Liver (tissue), 8 donors: ENCODE measurements at regions not wholly inside any gene's neighbourhood (a gene's known extent, or its start where the extent isn't known, plus 50 kb on each side); places are given as distances from the start of the nearest gene placed in this dataset.

Experiments
- DNase-seq: peaks from one replicate; pipeline ENCODE4 v3.0.0-alpha.2; 2017; ENCODE audit warnings: low spot score
- H3K27ac ChIP-seq, 2 donors: one replicate each; pipeline ENCODE4 v1.7.0; 2013; ENCODE audit warnings: inconsistent platforms in 2 of 2, low read length in 2 of 2, control low read depth in 1 of 2, low read depth in 1 of 2, mild to moderate bottlenecking in 1 of 2
- H3K27me3 ChIP-seq, 4 donors: one replicate each; pipeline versions ENCODE4 v1.6.1 to v1.7.0; 2013; ENCODE audit warnings: low read length in 3 of 4, inconsistent platforms in 1 of 4, mild to moderate bottlenecking in 1 of 4, moderate library complexity in 1 of 4; ENCODE audit not compliant: control insufficient read depth in 4 of 4, insufficient read depth in 4 of 4
- H3K36me3 ChIP-seq, 4 donors: one replicate each; pipeline versions ENCODE4 v1.6.1 to v1.7.0; 2013; ENCODE audit warnings: low read length in 3 of 4, mild to moderate bottlenecking in 3 of 4, low read depth in 1 of 4, moderate library complexity in 1 of 4; ENCODE audit not compliant: control insufficient read depth in 4 of 4, insufficient read depth in 3 of 4
- H3K4me1 ChIP-seq, 4 donors: one replicate each; pipeline versions ENCODE4 v1.6.1 to v1.7.0; 2013; ENCODE audit warnings: low read length in 3 of 4, mild to moderate bottlenecking in 3 of 4, moderate library complexity in 1 of 4; ENCODE audit not compliant: control insufficient read depth in 4 of 4, insufficient read depth in 4 of 4
- H3K4me3 ChIP-seq, 3 donors: one replicate each; pipeline versions ENCODE4 v1.6.1 to v1.7.0; 2013; ENCODE audit warnings: low read length in 3 of 3, control low read depth in 1 of 3, low read depth in 1 of 3, mild to moderate bottlenecking in 1 of 3
- H3K9ac ChIP-seq, 2 donors: one replicate each; pipeline ENCODE4 v1.7.0; 2013; ENCODE audit warnings: low read length in 2 of 2, mild to moderate bottlenecking in 2 of 2, moderate library complexity in 2 of 2, control low read depth in 1 of 2, low read depth in 1 of 2
- H3K9me3 ChIP-seq, 4 donors: one replicate each; pipeline versions ENCODE4 v1.6.1 to v1.7.0; 2013; ENCODE audit warnings: low read length in 3 of 4; ENCODE audit not compliant: control insufficient read depth in 4 of 4
- ATF3 ChIP-seq: IDR thresholded peaks from 2 replicates; pipeline ENCODE4 v1.6.1; 2016; ENCODE audit warnings: antibody characterized with exemption
- CTCF ChIP-seq: fragments of 150-350 bp; IDR thresholded peaks from 2 replicates; pipeline ENCODE4 v1.5.1; 2017; ENCODE audit warnings: improper control_type of control experiment, low read depth, low read length; ENCODE audit not compliant: missing input control
- EGR1 ChIP-seq, 2 donors: IDR thresholded peaks; 2 replicates each; pipeline ENCODE4 v1.6.1; 2016 to 2018; ENCODE audit warnings: antibody characterized with exemption in 2 of 2, low read depth in 2 of 2
- FOXA1 ChIP-seq: IDR thresholded peaks from 2 replicates; pipeline ENCODE4 v1.6.1; 2016; ENCODE audit warnings: antibody characterized with exemption
- FOXA2 ChIP-seq: IDR thresholded peaks from 2 replicates; pipeline ENCODE4 v1.6.1; 2016; ENCODE audit warnings: antibody characterized with exemption
- GABPA ChIP-seq, 2 donors: IDR thresholded peaks in 1 of 2; conservative IDR thresholded peaks in 1 of 2; 2 replicates each; pipeline ENCODE4 v1.6.1; 2016; ENCODE audit warnings: antibody characterized with exemption in 2 of 2, mild to moderate bottlenecking in 1 of 2, moderate library complexity in 1 of 2
- HNF4A ChIP-seq, 2 donors: conservative IDR thresholded peaks; 2 replicates each; pipeline ENCODE4 v1.6.1; 2016; ENCODE audit warnings: antibody characterized with exemption in 2 of 2, mild to moderate bottlenecking in 2 of 2
- HNF4G ChIP-seq: IDR thresholded peaks from 2 replicates; pipeline ENCODE4 v1.6.1; 2016; ENCODE audit warnings: antibody characterized with exemption
- JUND ChIP-seq, 2 donors: IDR thresholded peaks; 2 replicates each; pipeline ENCODE4 v1.6.1; 2016; ENCODE audit warnings: antibody characterized with exemption in 2 of 2
- MAX ChIP-seq: IDR thresholded peaks from 2 replicates; pipeline ENCODE4 v1.6.1; 2016; ENCODE audit warnings: antibody characterized with exemption
- NR2F2 ChIP-seq: IDR thresholded peaks from 2 replicates; pipeline ENCODE4 v1.6.1; 2016; ENCODE audit warnings: antibody characterized with exemption
- RAD21 ChIP-seq, 2 donors: IDR thresholded peaks; 2 replicates each; pipeline ENCODE4 v1.6.1; 2016; ENCODE audit warnings: antibody characterized with exemption in 2 of 2, mild to moderate bottlenecking in 2 of 2
- RXRA ChIP-seq, 2 donors: IDR thresholded peaks; 2 replicates each; pipeline ENCODE4 v1.6.1; 2017 to 2018; ENCODE audit warnings: antibody characterized with exemption in 2 of 2, mild to moderate bottlenecking in 1 of 2
- SP1 ChIP-seq: IDR thresholded peaks from 2 replicates; pipeline ENCODE4 v1.6.1; 2018; ENCODE audit warnings: antibody characterized with exemption, mild to moderate bottlenecking
- TAF1 ChIP-seq: conservative IDR thresholded peaks from 2 replicates; pipeline ENCODE4 v1.6.1; 2016; ENCODE audit warnings: antibody characterized with exemption, mild to moderate bottlenecking
- YY1 ChIP-seq: IDR thresholded peaks from 2 replicates; pipeline ENCODE4 v1.6.1; 2016; ENCODE audit warnings: antibody characterized with exemption, mild to moderate bottlenecking
- WGBS: extraction: QIAGEN DNeasy Blood & Tissue Kit; methylation state at CpG from one replicate; pipeline ENCODE4 v1.1.7; 2013; 5-methylcytosine and 5-hydroxymethylcytosine counted together
- TF ChIP-seq, protein P1 (sequence below): IDR thresholded peaks from 2 replicates; pipeline ENCODE4 v1.6.1; 2016; ENCODE audit warnings: antibody characterized with exemption, mild to moderate bottlenecking
- TF ChIP-seq, protein P2 (sequence below): IDR thresholded peaks from 2 replicates; pipeline ENCODE4 v1.6.1; 2016; ENCODE audit warnings: antibody characterized with exemption
- donor health status: healthy.
- donor health status: healthy.
- donor health status: healthy.
- donor health status: healthy.
- donor health status: healthy.

DNA sequence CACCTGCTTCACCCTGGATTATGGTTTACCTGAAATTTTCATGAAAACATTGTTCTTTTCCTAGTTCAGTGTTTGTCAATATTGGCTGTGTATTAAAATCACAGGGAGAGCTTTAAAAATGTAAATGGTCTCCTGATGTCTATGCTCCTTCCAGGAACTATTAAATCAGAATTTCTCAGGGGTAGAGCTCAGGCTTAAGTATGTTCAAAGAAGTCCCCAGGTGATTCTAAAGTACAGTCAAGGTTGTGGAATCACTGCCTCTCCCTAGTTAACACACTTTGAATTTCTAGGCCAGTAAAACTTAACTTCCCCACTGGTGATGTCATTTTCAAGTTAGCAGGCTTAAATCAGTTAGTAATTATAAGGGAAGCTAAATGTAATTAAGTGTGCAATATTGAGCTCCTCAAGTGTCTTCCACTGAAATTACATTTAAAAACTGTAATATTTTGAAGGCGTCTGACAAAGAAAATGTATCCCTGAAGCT lies 150.3 kb upstream of the SLC28A3 start:
- no peaks in the 10 kb centered on the region for H3K36me3 ChIP-seq
- H3K4me3 ChIP-seq = no peak overlapping the region
- TF ChIP-seq EGR1 (IDR thresholded peaks at IDR 0.05; ENCODE audit: low read depth in 2 of 2) = no peak
- TF ChIP-seq NR2F2 = no peak
- TF ChIP-seq, protein P1, sequence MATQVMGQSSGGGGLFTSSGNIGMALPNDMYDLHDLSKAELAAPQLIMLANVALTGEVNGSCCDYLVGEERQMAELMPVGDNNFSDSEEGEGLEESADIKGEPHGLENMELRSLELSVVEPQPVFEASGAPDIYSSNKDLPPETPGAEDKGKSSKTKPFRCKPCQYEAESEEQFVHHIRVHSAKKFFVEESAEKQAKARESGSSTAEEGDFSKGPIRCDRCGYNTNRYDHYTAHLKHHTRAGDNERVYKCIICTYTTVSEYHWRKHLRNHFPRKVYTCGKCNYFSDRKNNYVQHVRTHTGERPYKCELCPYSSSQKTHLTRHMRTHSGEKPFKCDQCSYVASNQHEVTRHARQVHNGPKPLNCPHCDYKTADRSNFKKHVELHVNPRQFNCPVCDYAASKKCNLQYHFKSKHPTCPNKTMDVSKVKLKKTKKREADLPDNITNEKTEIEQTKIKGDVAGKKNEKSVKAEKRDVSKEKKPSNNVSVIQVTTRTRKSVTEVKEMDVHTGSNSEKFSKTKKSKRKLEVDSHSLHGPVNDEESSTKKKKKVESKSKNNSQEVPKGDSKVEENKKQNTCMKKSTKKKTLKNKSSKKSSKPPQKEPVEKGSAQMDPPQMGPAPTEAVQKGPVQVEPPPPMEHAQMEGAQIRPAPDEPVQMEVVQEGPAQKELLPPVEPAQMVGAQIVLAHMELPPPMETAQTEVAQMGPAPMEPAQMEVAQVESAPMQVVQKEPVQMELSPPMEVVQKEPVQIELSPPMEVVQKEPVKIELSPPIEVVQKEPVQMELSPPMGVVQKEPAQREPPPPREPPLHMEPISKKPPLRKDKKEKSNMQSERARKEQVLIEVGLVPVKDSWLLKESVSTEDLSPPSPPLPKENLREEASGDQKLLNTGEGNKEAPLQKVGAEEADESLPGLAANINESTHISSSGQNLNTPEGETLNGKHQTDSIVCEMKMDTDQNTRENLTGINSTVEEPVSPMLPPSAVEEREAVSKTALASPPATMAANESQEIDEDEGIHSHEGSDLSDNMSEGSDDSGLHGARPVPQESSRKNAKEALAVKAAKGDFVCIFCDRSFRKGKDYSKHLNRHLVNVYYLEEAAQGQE = no peak
- no peak for TF ChIP-seq JUND (IDR thresholded peaks at IDR 0.05)
- TF ChIP-seq HNF4A (conservative IDR thresholded peaks at IDR 0.05) = no peak
- no peak for TF ChIP-seq RXRA (IDR thresholded peaks at IDR 0.05)
- TF ChIP-seq, protein P2, sequence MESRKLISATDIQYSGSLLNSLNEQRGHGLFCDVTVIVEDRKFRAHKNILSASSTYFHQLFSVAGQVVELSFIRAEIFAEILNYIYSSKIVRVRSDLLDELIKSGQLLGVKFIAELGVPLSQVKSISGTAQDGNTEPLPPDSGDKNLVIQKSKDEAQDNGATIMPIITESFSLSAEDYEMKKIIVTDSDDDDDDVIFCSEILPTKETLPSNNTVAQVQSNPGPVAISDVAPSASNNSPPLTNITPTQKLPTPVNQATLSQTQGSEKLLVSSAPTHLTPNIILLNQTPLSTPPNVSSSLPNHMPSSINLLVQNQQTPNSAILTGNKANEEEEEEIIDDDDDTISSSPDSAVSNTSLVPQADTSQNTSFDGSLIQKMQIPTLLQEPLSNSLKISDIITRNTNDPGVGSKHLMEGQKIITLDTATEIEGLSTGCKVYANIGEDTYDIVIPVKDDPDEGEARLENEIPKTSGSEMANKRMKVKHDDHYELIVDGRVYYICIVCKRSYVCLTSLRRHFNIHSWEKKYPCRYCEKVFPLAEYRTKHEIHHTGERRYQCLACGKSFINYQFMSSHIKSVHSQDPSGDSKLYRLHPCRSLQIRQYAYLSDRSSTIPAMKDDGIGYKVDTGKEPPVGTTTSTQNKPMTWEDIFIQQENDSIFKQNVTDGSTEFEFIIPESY = no peak
- no peak for TF ChIP-seq TAF1
- TF ChIP-seq MAX = no peak
- TF ChIP-seq RAD21 (IDR thresholded peaks at IDR 0.05) = no peak
- no peak for TF ChIP-seq HNF4G
- TF ChIP-seq GABPA (IDR thresholded peaks at IDR 0.05 in 1 of 2, conservative IDR thresholded peaks at IDR 0.05 in 1 of 2) = no peak
- TF ChIP-seq ATF3 = no peak
- TF ChIP-seq YY1 = no peak
- no peak for TF ChIP-seq SP1
- TF ChIP-seq FOXA2 = no peak
- no peak for TF ChIP-seq FOXA1
- no peak for TF ChIP-seq CTCF
- DNase-seq = no peak
- H3K27me3 ChIP-seq = no peaks in the 10 kb centered on the region
- WGBS = 85% methylated on average over 1 of the region's 1 CpG
- H3K9ac ChIP-seq = no peak overlapping the region
- H3K4me1 ChIP-seq = no peaks in the 10 kb centered on the region
- no peak overlapping the region for H3K27ac ChIP-seq
- H3K9me3 ChIP-seq = no peaks in the 10 kb centered on the region
